ENCODE measurements at regions not wholly inside any gene's neighbourhood (a gene's known extent, or its start where the extent isn't known, plus 50 kb on each side); places are given as distances from the start of the nearest gene placed in this dataset.
"Not testable (repeated sequence)": the region's sequence is repeated elsewhere in the genome, so short reads cannot be mapped to it uniquely, and the experiment has no call there.

DNA sequence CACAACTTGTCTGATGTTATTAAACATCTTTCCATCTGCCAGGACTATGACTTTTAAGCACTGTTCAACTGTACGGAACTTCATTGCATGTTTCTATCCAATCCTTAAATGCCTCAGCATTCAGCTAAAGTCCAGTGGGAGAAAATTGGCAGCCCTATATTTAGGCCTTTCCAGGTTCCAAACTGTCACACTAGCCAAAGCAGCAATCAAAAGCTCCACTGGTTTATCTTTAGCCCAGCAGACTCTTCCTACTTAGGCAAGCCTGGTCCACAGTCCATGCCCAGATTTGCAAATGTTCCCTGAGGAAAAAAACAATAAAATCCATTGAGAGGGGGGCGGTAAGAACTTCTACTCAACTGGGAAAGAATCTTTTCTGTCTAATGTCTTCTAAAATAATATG is 349.1 kb upstream of the GJE1 start:
- no peak for DNase-seq (ENCODE audit: low read depth)

GRCh38 chr6:141780296-141780695 is 352.4 kb upstream of the GJE1 start:
- no peak for DNase-seq (ENCODE audit: low read depth)

- DNase-seq (ENCODE audit: low read depth), result no peak
Observed at GRCh38 chr6:141764388-141764787, 368.3 kb upstream of the GJE1 start.

- DNase-seq (ENCODE audit: low read depth), result peak; percentile 18
Observed at GRCh38 chr6:141758430-141758829, 374.3 kb upstream of the GJE1 start.

GRCh38 chr6:141753180-141753579 is 379.5 kb upstream of the GJE1 start:
- DNase-seq (ENCODE audit: low read depth), result no peak

DNA sequence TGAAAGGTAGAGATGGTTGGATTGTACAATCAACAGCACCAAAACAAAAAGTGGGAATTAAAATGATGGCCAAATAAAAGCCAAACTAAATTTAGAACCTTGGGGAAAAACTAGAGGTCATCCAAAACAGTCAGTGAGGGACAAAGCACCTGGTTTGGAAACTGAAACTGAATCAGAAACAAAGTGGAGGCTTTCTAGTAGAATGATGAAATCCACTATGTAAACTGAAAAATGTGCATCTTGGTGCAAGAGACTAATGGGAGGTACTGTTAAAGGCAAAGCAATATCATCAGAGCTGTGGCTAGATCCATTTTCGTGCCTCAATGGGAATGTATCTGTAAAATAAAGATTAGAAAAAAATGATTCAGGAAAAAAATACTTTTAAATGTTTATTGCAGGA is 380.0 kb upstream of the GJE1 start:
- no peak for DNase-seq (ENCODE audit: low read depth)

- not testable (repeated sequence) for DNase-seq (ENCODE audit: low read depth)
Observed at GRCh38 chr6:141746324-141746723, 386.4 kb upstream of the GJE1 start.

- peak; percentile 55 for DNase-seq (ENCODE audit: low read depth)
Observed at GRCh38 chr6:141744971-141745370, 387.8 kb upstream of the GJE1 start.

GRCh38 chr6:141744194-141744925 is 388.4 kb upstream of the GJE1 start:
- peak; percentile 17 for DNase-seq (ENCODE audit: low read depth)

DNA sequence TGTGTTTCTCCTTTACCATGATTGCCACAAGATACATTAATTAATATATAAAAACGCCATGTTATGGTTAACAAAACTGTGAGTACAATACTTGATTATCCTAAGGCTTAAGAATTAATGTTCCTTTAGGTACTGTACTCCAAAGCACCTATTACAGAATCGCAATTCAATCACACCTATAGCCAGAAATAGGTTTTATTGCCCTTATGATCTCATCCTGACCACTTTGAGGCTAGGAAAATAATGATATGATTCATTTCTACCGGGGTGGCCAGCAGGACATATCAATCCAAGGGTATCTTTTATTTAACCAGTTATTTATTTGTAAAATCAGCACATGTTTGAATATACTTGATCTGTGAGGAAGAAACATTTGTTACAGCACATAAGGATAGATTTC is 396.6 kb upstream of the GJE1 start:
- no peak for DNase-seq (ENCODE audit: low read depth)

GRCh38 chr6:141735126-141735525 is 397.6 kb upstream of the GJE1 start:
- DNase-seq (ENCODE audit: low read depth), result no peak

DNA sequence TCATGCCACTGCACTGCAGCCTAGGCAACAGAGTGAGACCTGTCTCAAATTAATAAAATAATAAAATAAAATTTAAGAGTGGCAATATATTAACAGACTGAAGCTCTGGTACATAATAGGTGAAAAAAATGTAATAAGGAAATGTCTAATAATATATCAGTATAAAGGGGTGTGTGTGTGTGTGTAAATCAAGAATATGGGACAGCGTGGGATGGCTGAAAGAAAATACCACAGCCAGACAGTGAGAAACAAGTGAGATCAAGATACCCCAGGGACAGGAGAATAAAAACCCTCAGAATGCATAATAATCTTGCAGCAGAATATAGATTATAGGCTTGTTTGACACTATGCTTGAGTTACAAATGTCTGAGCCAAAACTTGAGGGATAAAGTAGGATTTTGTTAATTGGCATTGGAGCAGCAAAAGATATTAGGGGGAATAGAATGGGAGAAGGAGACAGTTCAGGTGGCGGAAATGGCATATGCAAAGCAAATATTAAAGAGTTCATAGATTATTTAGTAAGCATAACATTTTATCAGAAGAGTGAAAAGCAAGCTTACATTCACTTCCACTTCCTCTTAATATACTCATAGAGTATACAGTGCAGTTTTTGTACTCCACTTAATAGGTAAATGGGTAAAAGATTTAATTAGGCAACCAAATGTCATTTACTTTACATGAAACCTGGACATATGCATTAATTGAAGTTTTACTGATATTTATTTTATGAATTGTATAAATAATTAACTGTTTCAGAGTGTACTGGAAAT is 398.5 kb upstream of the GJE1 start:
- DNase-seq (ENCODE audit: low read depth), result no peak

- DNase-seq (ENCODE audit: low read depth), result no peak
Observed at GRCh38 chr6:141729146-141729545, 403.6 kb upstream of the GJE1 start.

DNA sequence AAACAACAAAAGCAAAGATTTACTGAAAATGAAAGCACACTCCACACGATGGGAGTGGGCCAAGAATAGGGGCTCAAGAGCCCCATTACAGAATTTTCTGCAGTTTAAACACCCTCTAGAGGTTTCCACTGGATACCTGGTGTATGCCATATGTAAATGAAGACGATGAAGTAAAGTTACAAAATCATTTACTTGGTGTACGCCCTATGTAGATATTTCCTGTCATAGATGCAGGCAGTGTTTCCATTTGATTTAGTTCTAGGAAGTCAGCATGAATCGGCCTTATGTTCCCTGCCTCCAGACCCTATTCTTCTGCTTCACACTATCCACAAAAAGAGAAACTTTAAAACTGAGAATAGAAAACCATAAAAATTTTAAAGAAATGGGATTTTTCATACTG is 404.4 kb upstream of the GJE1 start:
- DNase-seq (ENCODE audit: low read depth), result no peak

- peak; percentile 90 for DNase-seq (ENCODE audit: low read depth)
Observed at GRCh38 chr6:141726248-141726647, 406.5 kb upstream of the GJE1 start.

GRCh38 chr6:141724731-141725130 is 408.0 kb upstream of the GJE1 start:
- DNase-seq (ENCODE audit: low read depth), result no peak

- no peak for DNase-seq (ENCODE audit: low read depth)
Observed at GRCh38 chr6:141719476-141719875, 413.2 kb upstream of the GJE1 start.

DNA sequence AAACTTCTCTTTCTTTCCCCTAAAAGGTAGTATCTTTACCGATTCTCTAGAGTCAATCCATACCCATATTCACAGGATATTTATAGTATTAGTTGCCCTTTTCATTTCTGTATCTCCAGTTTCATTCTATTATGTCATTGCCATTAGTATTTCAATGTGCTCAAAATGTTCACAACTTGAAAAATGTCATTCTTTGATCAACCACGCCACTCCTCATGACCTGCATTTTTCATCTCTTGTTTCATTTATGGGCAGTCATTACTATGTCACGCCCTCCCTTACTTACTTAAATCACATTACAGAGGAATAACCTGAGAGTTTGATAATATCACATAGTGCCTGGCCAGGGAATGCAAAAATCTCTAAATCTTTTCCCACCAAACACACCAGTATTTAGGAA is 427.3 kb upstream of the GJE1 start:
- DNase-seq (ENCODE audit: low read depth), result no peak

DNA sequence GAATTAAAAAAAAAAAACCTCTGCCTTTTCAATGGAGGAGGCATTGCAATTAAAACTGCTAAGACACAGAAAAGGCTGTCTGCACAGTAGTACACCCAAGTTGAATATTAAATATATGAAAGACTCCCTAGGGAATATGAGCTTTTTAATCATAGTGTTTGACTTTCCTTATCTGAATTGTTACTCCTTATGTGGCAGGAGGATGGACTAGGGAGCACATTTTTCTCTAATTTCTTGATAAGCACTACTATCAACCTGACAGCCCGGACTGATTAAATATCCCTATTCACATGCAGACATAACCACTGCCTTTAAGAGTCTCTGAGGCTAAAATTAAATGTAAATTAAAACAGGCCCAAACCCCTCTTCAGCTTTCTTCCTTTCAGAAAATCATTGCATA is 428.6 kb upstream of the GJE1 start:
- no peak for DNase-seq (ENCODE audit: low read depth)

- DNase-seq (ENCODE audit: low read depth), result no peak
Observed at GRCh38 chr6:141701732-141702131, 431.0 kb upstream of the GJE1 start.

- no peak for DNase-seq (ENCODE audit: low read depth)
Observed at GRCh38 chr6:141700819-141701218, 431.9 kb upstream of the GJE1 start.

- DNase-seq (ENCODE audit: low read depth), result no peak
Observed at GRCh38 chr6:141688916-141689315, 443.8 kb upstream of the GJE1 start.

- DNase-seq (ENCODE audit: low read depth), result no peak
Observed at GRCh38 chr6:141685416-141685815, 447.3 kb upstream of the GJE1 start.

Data from myocyte (in vitro differentiated cells).